Uterus (tissue), 3 donors: ENCODE measurements at regions not wholly inside any gene's neighbourhood (a gene's known extent, or its start where the extent isn't known, plus 50 kb on each side); places are given as distances from the start of the nearest gene placed in this dataset.

ENCODE experiments used
- DNase-seq, 2 donors: peaks; one replicate each; pipeline ENCODE4 v3.0.0-alpha.2; 2019 to 2020
- H3K27ac ChIP-seq, 2 donors: fragments of 200-600 bp; sonication (generic); 1 replicate in 1 of 2; 2 replicates in 1 of 2; pipeline ENCODE4 v1.5.1; 2016 to 2018
- H3K27me3 ChIP-seq, 2 donors: fragments of 200-600 bp; sonication (generic); one replicate each; pipeline ENCODE4 v1.5.1; 2018 to 2019; ENCODE audit warnings: control low read depth in 1 of 2
- H3K36me3 ChIP-seq, 2 donors: fragments of 200-600 bp; sonication (generic); one replicate each; pipeline ENCODE4 v1.5.1; 2019; ENCODE audit warnings: control low read depth in 1 of 2
- H3K4me1 ChIP-seq, 2 donors: fragments of 200-600 bp; sonication (generic); one replicate each; pipeline ENCODE4 v1.5.1; 2018 to 2019; ENCODE audit warnings: control low read depth in 1 of 2
- H3K4me3 ChIP-seq, 2 donors: fragments of 200-600 bp; sonication (generic); 1 replicate in 1 of 2; 2 replicates in 1 of 2; pipeline ENCODE4 v1.5.1; 2018 to 2019; ENCODE audit warnings: mild to moderate bottlenecking in 1 of 2
- H3K9me3 ChIP-seq, 2 donors: fragments of 200-600 bp; sonication (generic); one replicate each; pipeline ENCODE4 v1.5.1; 2019; ENCODE audit warnings: control low read depth in 1 of 2
- POLR2A ChIP-seq, 2 donors: fragments of 450-650 bp; IDR thresholded peaks; one replicate each; pipeline ENCODE4 v1.6.1; 2016; ENCODE audit warnings: antibody characterized with exemption in 2 of 2, mild to moderate bottlenecking in 1 of 2, moderate library complexity in 1 of 2
- intact Hi-C: fragments of 100-400 bp; cut with DNase I; formaldehyde crosslinking; loops from one replicate; pipeline ENCODE4 v1.15.1; 2023; ENCODE audit warnings: low total_unique reads
- TF ChIP-seq, protein P1 (sequence below), 4 experiments: fragments of 200-600 bp in 2 of 4; fragments of 450-650 bp in 2 of 4; sonication (generic) in 2 of 4; IDR thresholded peaks; one replicate each; pipeline ENCODE4 v1.5.1; 2016 to 2019; ENCODE audit warnings: antibody characterized with exemption in 4 of 4, mild to moderate bottlenecking in 2 of 4, moderate library complexity in 1 of 4
- donor health status: DM: yes; HTN: yes; CAD: no.

DNA sequence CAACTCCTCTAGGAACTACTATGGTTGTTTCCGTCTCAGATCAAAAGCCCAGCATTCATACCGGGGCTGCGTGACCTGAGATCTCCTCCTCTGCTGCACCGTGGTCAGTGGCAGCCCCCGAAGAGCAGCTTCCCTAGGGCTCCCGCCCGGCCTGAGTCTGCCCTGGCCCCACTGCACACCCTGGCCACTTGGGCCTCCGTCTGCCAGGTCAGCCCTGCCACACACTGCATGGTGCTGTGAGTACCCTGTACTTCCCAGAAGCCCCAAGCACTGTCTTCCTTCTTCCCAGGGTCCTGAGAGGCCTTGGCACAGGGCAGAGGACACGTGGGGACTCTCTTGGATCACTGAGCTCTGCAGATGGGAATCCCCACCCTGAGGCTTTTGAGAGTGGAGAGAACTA is 81.5 kb upstream of the GPC1 start:
- no peak for DNase-seq
- TF ChIP-seq, protein P1, sequence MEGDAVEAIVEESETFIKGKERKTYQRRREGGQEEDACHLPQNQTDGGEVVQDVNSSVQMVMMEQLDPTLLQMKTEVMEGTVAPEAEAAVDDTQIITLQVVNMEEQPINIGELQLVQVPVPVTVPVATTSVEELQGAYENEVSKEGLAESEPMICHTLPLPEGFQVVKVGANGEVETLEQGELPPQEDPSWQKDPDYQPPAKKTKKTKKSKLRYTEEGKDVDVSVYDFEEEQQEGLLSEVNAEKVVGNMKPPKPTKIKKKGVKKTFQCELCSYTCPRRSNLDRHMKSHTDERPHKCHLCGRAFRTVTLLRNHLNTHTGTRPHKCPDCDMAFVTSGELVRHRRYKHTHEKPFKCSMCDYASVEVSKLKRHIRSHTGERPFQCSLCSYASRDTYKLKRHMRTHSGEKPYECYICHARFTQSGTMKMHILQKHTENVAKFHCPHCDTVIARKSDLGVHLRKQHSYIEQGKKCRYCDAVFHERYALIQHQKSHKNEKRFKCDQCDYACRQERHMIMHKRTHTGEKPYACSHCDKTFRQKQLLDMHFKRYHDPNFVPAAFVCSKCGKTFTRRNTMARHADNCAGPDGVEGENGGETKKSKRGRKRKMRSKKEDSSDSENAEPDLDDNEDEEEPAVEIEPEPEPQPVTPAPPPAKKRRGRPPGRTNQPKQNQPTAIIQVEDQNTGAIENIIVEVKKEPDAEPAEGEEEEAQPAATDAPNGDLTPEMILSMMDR (IDR thresholded peaks at IDR 0.05) = no peak
- TF ChIP-seq POLR2A (IDR thresholded peaks at IDR 0.05) = no peak
- no peaks in the 10 kb centered on the region for H3K9me3 ChIP-seq
- no peak overlapping the region for H3K4me3 ChIP-seq
- no peaks in the 10 kb centered on the region for H3K27me3 ChIP-seq
- no peak overlapping the region for H3K27ac ChIP-seq
- intact Hi-C loops = no loop called here
- H3K4me1 ChIP-seq = no peaks in the 10 kb centered on the region
- no peaks in the 10 kb centered on the region for H3K36me3 ChIP-seq

DNA sequence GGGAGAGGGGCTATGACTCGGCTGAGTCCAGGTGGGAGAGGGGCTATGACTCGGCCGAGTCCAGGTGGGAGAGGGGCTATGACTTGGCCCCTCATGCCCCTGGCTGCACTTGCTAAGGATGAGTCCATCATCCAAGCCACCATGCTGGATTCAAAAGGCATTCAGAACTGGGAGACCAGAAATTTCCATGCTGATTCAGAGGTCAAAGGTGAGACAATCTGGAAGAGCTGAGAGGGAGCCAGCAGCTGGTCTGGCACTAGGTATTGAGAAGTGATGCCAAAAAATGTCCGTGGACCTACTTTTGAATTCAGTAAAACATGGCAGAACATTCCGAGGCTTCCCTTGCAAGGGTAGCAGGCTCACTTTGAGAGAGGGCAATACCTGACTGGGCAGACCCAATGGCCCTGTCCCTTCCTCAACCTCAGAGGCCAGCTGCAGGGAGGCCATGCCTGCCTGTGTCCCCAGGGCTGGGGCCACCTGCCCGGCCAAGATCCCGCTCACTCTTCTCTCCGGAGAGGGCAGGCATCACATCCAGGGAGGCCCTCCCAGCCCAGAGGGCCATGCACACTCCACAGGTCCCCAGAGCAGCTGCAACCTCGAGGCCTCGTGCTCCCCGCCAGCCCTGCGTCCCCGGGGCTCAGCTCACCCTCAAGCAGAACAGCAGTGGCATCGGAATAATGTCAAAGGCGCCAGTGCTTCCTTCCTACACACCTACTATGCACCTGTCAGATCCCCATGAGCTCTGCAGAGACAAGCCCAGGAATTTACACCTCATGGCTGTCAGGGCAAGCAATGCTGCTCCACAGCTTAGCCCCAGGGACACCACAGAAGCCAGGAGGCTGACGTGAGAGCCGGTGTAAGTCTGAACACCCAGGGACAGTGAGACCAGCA is 80.2 kb upstream of the GPC1 start:
- DNase-seq = no peak
- Histone ChIP-seq H3K4me3 (no peak overlapping the region), H3K9me3 (peaks cover 0 to 7% of the 10 kb centered on the region in 2 donors), H3K36me3 (no peaks in the 10 kb centered on the region), H3K4me1 (no peaks in the 10 kb centered on the region), H3K27ac (no peak overlapping the region), H3K27me3 (no peaks in the 10 kb centered on the region)
- intact Hi-C loops = no loop called here
- TF ChIP-seq POLR2A (IDR thresholded peaks at IDR 0.05) = no peak
- TF ChIP-seq, protein P1 (IDR thresholded peaks at IDR 0.05) = no peak

DNA sequence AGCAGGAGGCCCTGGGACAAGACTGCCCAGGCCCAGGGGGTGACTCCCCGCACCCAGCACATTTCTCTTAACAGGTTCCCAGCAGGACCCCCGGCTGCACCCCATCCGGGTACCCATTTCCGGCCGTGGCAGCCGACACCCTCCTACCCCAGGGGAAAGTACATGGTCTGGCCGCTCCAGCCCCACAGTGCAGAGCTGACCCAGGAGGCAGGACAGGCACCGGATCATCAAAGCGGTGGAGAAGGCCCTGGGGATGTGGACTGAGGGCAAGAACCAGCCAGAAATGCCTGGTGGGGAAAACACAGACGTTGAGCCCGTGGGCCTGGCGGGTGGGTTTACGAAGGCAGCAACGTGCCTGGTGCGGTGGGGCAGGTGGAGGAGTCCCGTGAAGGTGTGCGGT is 79.5 kb upstream of the GPC1 start:
- Histone ChIP-seq H3K4me1 (no peaks in the 10 kb centered on the region), H3K4me3 (no peak overlapping the region), H3K27ac (no peak overlapping the region), H3K9me3 (peaks cover 0 to 8% of the 10 kb centered on the region in 2 donors), H3K27me3 (no peaks in the 10 kb centered on the region), H3K36me3 (no peaks in the 10 kb centered on the region)
- intact Hi-C loops = no loop called here
- DNase-seq = no peak
- TF ChIP-seq POLR2A (IDR thresholded peaks at IDR 0.05) = no peak
- TF ChIP-seq, protein P1 (IDR thresholded peaks at IDR 0.05) = no peak

DNA sequence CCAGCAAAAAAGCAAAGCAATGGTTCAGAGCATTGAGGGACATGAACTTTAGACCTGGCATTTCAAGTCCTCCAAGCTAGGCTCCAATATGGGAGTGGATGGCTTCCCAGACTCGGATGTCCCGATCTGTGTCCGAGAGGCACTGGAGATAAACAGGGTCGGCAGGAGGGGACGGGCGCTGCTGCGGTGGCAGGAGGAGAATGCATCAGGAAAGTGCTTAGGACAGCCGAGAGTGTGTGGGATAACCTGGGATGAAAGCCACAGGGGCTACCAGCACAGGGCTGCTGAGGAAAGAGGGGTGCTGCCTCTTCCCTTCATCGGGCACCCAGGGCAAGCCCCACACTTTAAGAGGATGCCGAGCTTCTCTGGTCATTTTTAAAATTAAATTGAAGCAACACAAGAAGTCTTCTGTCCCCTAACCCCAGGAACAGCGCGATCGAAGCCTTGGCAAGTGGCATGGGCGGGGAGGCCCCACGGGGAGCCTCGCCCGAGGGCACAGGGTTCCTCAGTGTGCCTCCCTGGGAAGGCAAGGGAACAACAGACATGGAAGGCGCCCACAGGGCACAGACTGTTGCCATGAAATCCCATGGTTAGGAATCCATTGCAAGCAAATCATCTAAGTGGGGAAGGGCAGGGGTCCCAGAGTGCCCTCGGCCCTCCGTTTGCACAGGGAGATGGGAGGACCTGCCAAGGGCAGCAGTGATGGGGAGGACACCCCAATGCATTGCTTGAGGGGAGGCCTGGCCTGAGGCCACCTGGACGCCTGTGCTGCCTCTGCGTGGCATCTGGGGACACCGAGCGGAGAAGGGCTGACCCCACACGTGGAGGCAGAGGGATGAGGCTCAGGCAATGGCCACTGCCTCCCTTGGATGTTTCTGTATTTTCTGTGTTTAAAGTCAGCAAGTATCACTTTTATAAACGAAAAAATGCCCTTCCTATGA is 78.5 kb upstream of the GPC1 start:
- TF ChIP-seq POLR2A (IDR thresholded peaks at IDR 0.05) = no peak
- TF ChIP-seq, protein P1 (IDR thresholded peaks at IDR 0.05) = no peak
- Histone ChIP-seq H3K27ac (no peak overlapping the region), H3K36me3 (no peaks in the 10 kb centered on the region), H3K4me3 (no peak overlapping the region), H3K4me1 (no peaks in the 10 kb centered on the region), H3K27me3 (no peaks in the 10 kb centered on the region), H3K9me3 (peaks cover 0 to 8% of the 10 kb centered on the region in 2 donors)
- no peak for DNase-seq
- intact Hi-C loops = no loop called here

DNA sequence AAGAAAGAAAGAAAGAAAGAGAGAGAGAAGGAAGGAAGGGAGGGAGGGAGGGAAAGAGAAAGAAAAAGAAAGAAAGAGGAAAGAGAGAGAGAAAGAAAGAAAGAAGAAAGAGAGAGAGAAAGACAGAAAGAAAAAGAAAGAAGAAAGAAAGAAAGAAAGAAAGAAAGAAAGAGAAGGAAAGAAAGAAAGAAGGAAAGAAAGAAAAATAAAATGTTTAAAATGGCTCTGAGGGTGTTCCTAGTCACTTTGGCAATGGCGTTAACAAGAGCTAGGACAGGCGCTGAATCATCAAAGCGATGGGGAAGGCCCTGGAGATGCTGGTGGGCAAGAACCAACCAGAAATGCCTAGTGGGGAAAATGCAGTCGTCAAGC is 77.8 kb upstream of the GPC1 start:
- H3K27me3 ChIP-seq = no peaks in the 10 kb centered on the region
- peaks cover 0 to 8% of the 10 kb centered on the region in 2 donors for H3K9me3 ChIP-seq
- TF ChIP-seq, protein P1 (IDR thresholded peaks at IDR 0.05) = no peak
- TF ChIP-seq POLR2A (IDR thresholded peaks at IDR 0.05) = no peak
- no peaks in the 10 kb centered on the region for H3K36me3 ChIP-seq
- intact Hi-C loops = no loop called here
- DNase-seq = no peak
- H3K4me1 ChIP-seq = no peaks in the 10 kb centered on the region
- no peak overlapping the region for H3K4me3 ChIP-seq
- no peak overlapping the region for H3K27ac ChIP-seq
